ENCODE measurements at regions not wholly inside any gene's neighbourhood (a gene's known extent, or its start where the extent isn't known, plus 50 kb on each side); places are given as distances from the start of the nearest gene placed in this dataset.
A peak's percentile ranks its signal among the peaks of the same experiment; 100 is the strongest.

DNA sequence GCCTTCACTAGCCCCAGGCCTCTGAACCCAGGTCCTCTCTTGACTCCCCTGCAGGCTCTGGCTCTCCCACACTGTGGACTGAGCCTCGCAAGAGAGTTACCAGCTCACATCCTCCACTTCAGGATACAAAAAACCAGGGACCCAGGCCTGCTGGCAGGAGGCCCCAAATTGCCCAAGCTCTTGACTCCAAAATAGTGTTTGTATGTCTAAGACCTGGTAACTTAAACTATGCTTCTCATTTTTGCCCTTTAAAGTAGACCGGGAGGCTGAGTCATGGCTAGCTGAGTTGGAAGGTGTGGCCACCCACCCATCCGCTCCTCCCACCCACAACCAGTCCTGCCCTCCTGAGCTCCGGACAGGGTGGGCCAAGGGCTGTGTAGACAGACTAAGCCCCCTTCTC lies 250.0 kb downstream of the SOX9 start:
- H3K4me3 ChIP-seq (ENCODE audit: low read depth, low read length) = no peak overlapping the region
- DNase-seq (ENCODE audit: low read depth) = no peak
- TF ChIP-seq, protein P1, sequence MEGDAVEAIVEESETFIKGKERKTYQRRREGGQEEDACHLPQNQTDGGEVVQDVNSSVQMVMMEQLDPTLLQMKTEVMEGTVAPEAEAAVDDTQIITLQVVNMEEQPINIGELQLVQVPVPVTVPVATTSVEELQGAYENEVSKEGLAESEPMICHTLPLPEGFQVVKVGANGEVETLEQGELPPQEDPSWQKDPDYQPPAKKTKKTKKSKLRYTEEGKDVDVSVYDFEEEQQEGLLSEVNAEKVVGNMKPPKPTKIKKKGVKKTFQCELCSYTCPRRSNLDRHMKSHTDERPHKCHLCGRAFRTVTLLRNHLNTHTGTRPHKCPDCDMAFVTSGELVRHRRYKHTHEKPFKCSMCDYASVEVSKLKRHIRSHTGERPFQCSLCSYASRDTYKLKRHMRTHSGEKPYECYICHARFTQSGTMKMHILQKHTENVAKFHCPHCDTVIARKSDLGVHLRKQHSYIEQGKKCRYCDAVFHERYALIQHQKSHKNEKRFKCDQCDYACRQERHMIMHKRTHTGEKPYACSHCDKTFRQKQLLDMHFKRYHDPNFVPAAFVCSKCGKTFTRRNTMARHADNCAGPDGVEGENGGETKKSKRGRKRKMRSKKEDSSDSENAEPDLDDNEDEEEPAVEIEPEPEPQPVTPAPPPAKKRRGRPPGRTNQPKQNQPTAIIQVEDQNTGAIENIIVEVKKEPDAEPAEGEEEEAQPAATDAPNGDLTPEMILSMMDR (IDR thresholded peaks at IDR 0.05; ENCODE audit: control insufficient read depth, extremely low read depth, insufficient read depth) = no peak

DNA sequence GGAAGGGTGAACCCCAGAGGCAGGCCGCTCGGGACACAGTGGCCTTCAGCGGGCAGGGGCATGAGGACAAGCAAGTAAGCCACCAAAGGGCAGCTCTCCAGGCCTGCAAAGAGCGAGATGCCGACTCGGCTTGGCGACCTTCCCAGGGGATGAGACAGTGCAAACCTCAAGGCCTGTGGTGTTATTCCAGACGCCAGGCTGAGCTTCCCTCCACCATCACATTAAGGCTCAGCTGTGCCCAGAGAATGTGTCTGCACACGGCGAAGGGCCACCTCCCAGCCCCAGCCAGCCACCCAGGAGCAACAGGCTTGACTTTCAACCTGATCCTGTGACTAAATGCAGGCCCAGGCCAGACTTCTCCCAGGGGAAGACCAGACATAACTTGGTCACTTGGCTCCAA lies 251.4 kb downstream of the SOX9 start:
- no peak overlapping the region for H3K4me3 ChIP-seq (ENCODE audit: low read depth, low read length)
- TF ChIP-seq, protein P1 (IDR thresholded peaks at IDR 0.05; ENCODE audit: control insufficient read depth, extremely low read depth, insufficient read depth) = no peak
- no peak for DNase-seq (ENCODE audit: low read depth)

DNA sequence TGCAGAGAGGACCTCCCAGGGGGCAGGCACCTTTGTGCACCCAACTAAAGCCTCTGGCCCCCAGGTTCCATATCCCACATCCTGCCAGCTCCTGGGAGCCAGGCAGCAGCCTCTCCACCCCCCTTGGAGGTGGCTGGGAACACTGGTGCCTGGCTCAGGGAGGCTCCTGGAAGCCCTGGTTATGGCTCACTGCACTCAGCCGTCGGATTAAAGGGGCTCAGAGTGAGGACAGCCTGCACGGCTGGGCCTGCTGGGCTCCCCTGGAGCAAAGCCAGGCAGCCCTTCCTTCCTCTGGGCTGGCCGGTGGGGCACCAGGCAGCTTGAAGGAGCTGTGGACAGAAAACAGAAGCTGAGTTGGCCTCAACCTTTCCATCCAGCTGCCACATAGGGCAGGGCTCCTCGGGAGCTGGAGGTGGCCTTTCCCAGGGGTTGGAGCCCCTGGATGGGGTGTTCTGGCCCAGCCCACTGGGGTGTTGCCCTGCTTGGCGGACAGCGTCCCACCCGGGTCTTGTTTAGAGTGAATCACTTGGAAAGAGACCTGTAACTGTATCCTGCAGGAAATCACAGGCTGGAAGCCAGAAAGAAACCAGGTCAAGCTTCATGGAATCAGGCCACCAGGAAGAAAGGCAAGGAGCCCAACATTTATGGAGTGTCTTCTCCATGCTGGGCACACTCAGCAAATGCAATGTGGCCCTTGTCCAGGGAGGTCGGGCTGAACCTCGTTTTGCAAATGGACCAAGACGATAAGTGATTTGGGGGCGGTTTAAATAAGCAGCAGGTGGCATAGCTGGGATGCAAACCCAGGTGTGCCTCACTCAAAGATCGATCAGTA lies 253.3 kb downstream of the SOX9 start:
- no peak overlapping the region for H3K4me3 ChIP-seq (ENCODE audit: low read depth, low read length)
- peak; percentile 13 for DNase-seq (ENCODE audit: low read depth)
- TF ChIP-seq, protein P1 (IDR thresholded peaks at IDR 0.05; ENCODE audit: control insufficient read depth, extremely low read depth, insufficient read depth) = no peak

DNA sequence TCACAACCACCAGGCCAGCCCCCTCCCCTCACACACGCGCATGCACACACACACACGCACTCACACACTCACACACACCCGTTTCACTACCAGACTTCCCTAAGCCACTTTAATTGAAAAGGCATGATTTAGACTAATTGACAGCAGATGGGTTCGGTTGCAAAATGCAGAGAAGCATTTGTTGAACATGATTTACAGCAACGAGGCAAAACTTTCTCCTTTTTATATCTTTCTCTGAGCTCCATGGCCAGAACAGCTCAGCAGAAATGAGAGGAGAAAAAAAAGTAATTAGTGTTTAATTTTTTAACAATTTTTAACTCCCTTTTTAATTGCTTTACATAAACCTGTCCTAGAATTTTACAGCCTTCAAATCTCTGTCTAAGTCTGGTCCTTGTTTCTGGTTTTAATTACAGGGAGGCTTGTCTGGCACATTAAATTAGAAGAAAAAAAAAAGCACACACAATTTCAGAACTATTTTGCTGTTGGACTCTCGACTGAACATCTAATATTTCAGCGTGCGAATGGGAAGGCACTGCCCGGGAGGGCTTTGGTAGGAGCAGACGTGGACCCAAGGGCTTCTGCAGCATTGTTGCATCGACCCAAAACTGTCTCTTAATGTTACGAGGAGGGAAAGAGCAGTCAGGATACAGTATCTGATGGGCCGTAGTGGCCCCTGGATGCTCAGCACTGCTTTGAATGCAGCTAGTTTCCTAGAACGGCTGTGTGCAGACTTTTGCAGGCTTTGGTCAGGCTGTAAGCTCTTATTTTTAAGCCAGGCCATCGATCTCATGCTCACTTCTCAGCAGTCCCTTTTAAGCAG lies 255.9 kb downstream of the SOX9 start:
- TF ChIP-seq, protein P1 (IDR thresholded peaks at IDR 0.05; ENCODE audit: control insufficient read depth, extremely low read depth, insufficient read depth) = no peak
- DNase-seq (ENCODE audit: low read depth) = no peak
- H3K4me3 ChIP-seq (ENCODE audit: low read depth, low read length) = no peak overlapping the region

DNA sequence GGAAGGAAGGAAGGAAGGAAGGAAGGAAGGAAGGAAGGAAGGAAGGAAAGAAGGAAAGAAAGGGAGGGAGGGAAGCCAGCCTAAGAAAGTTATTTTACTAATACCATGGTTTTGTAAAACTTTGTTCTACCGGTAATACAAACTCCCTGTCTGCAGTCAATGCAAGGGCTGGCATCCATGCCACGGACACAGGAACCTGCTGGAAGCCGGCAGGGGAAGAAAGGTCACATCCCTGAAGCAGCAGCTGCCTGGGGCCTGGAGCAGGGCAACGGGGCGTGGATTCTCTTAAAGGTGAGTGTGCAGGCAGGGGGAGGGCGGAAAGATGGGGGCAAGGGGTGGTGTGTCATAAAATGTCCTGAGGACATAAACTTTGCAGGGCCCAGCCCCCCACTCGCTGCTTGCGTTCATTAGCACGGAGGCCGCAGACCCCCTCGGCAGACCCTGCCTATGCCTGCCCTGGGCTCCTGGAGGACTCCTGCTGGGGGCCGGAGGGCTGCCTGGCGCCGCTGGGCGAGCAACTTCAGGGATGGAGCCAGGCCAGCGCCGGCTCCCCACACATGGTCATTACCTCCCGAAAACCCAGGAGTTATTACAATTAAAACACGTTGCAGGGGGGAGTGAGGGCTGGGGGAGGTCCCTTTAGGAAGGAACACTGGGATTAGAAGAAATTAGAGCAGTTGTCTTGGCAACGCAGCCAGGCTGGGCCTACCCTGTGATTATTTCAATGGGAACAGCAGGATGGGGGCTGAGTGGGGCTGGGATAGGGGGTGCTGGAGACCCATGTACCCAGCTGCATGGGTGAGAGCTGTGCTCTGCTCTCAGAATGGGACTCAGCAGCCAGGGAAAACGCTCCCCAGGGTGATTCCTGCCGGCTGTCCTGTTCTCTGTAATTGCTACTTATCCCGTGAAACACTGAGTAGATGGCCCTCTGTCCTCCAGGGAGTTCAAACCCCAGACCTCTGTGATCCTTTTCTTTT lies 257.9 kb downstream of the SOX9 start:
- TF ChIP-seq, protein P1 (IDR thresholded peaks at IDR 0.05; ENCODE audit: control insufficient read depth, extremely low read depth, insufficient read depth) = no peak
- H3K4me3 ChIP-seq (ENCODE audit: low read depth, low read length) = no peak overlapping the region
- no peak for DNase-seq (ENCODE audit: low read depth)

DNA sequence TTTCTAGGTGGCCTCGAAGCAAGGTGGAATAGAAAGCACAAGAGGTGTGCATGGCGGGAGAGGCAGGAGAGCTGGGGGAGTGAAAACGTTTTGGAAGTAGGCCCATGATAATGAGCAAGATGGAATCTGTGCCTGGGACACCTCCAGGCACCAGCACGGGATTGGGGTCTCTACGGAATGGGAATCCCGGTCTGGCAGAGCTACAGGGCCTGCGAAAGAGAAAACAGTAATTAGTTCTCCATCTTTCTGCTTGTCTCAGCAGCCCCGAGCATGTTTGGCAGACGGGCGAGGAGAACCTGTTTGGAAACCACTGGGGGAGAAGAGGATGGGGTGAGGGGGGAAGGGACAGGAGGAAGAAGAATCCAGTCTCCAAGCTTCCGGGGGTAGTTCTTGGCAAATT lies 258.7 kb downstream of the SOX9 start:
- no peak overlapping the region for H3K4me3 ChIP-seq (ENCODE audit: low read depth, low read length)
- no peak for DNase-seq (ENCODE audit: low read depth)
- TF ChIP-seq, protein P1 (IDR thresholded peaks at IDR 0.05; ENCODE audit: control insufficient read depth, extremely low read depth, insufficient read depth) = no peak

All from LNCaP clone FGC (cell line).